A673 (cell line): ENCODE measurements at regions not wholly inside any gene's neighbourhood (a gene's known extent, or its start where the extent isn't known, plus 50 kb on each side); places are given as distances from the start of the nearest gene placed in this dataset.
"Not testable (repeated sequence)": the region's sequence is repeated elsewhere in the genome, so short reads cannot be mapped to it uniquely, and the experiment has no call there.

ENCODE experiments used
- BruUV-seq: library from RNA; stranded (reverse); fragments of 400-500 nt; replicated peaks from 2 replicates; lab custom pipeline; 2021; lab: Mats Ljungman, UMichigan
- CTCF ChIA-PET: fragments of 300-600 bp; sonication (Branson Sonifier 250); formaldehyde crosslinking; loops from one replicate; lab custom pipeline; 2022; ENCODE audit warnings: antibody characterized with exemption; lab: Charles Lee
- POLR2A ChIA-PET: fragments of 300-600 bp; sonication (Branson Sonifier 250); formaldehyde crosslinking; loops from one replicate; lab custom pipeline; 2022; ENCODE audit warnings: antibody characterized with exemption; ENCODE audit not compliant: low non-redundant PET; lab: Charles Lee
- DNase-seq: peaks from one replicate; pipeline ENCODE4 v3.0.0-alpha.2; 2015; ENCODE audit warnings: low spot score
- H3K27ac ChIP-seq: fragments of 200-600 bp; sonication (generic); 2 replicates; pipeline ENCODE4 v1.5.1; 2016; ENCODE audit warnings: mixed run types, low read depth, mild to moderate bottlenecking, mixed read lengths, antibody characterized with exemption, low read length; ENCODE audit not compliant: poor library complexity, severe bottlenecking
- H3K27me3 ChIP-seq: fragments of 200-600 bp; sonication (generic); replicated peaks from 2 replicates; pipeline ENCODE4 v1.6.1; 2017; ENCODE audit warnings: mixed run types, low read depth, mild to moderate bottlenecking, mixed read lengths, antibody characterized with exemption, low read length; ENCODE audit not compliant: insufficient read depth, poor library complexity
- H3K36me3 ChIP-seq: fragments of 200-600 bp; sonication (generic); 2 replicates; pipeline ENCODE4 v1.6.1; 2016; ENCODE audit warnings: mixed run types, mild to moderate bottlenecking, mixed read lengths, antibody characterized with exemption, low read length; ENCODE audit not compliant: insufficient read depth, poor library complexity, severe bottlenecking
- H3K4me1 ChIP-seq: fragments of 200-600 bp; sonication (generic); 2 replicates; pipeline ENCODE4 v1.6.1; 2017; ENCODE audit warnings: mixed run types, mild to moderate bottlenecking, mixed read lengths, antibody characterized with exemption, low read length; ENCODE audit not compliant: insufficient read depth, poor library complexity, severe bottlenecking
- H3K4me3 ChIP-seq: fragments of 200-600 bp; sonication (generic); 2 replicates; pipeline ENCODE4 v1.5.1; 2016; ENCODE audit warnings: low read depth, mixed run types, mild to moderate bottlenecking, mixed read lengths, low read length; ENCODE audit not compliant: poor library complexity, severe bottlenecking
- H3K9me3 ChIP-seq: fragments of 200-600 bp; sonication (generic); 2 replicates; pipeline ENCODE4 v1.6.1; 2016; ENCODE audit warnings: mixed run types, low read depth, mild to moderate bottlenecking, mixed read lengths, antibody characterized with exemption, low read length; ENCODE audit not compliant: poor library complexity, severe bottlenecking
- CTCF ChIP-seq: fragments of 300-800, 200-600 bp; sonication (generic); conservative IDR thresholded peaks from 2 replicates; pipeline ENCODE4 v1.5.1; 2017; ENCODE audit warnings: low read depth, mild to moderate bottlenecking, antibody characterized with exemption, low read length, moderate library complexity, mixed read lengths
- EZH2 ChIP-seq: fragments of 200-600 bp; sonication (generic); IDR thresholded peaks from 2 replicates; pipeline ENCODE4 v1.6.1; 2017; ENCODE audit warnings: borderline replicate concordance, low read depth, mild to moderate bottlenecking, mixed read lengths, antibody characterized with exemption, low read length; ENCODE audit not compliant: poor library complexity, severe bottlenecking
- intact Hi-C: fragments of 100-400 bp; cut with micrococcal nuclease; formaldehyde crosslinking; loops from one replicate; pipeline ENCODE4 v1.10.0; 2022; ENCODE audit not compliant: unreplicated experiment

GRCh38 chr16:75818491-75818890, 92.2 kb upstream of the CPHXL start:
- Histone ChIP-seq H3K4me1 (no peaks in the 10 kb centered on the region), H3K27me3 (peaks cover 26% of the 10 kb centered on the region), H3K9me3 (no peaks in the 10 kb centered on the region), H3K27ac (no peak overlapping the region), H3K36me3 (no peaks in the 10 kb centered on the region), H3K4me3 (no peak overlapping the region)
- TF ChIP-seq CTCF (no peak), EZH2 (no peak)
- intact Hi-C loops, result no loop called here
- no peak for DNase-seq
- POLR2A ChIA-PET, result no interaction called here
- CTCF ChIA-PET, result no interaction called here
- no TSS peak for BruUV-seq

- H3K4me1 ChIP-seq, result no peaks in the 10 kb centered on the region
- peaks cover 26% of the 10 kb centered on the region for H3K27me3 ChIP-seq
- TF ChIP-seq EZH2, result no peak
- TF ChIP-seq CTCF, result no peak
- no peaks in the 10 kb centered on the region for H3K36me3 ChIP-seq
- no peak for DNase-seq
- ChIA-PET CTCF (no interaction called here), POLR2A (no interaction called here)
- H3K9me3 ChIP-seq, result no peaks in the 10 kb centered on the region
- H3K27ac ChIP-seq, result no peak overlapping the region
- BruUV-seq, result no TSS peak
- intact Hi-C loops, result no loop called here
- H3K4me3 ChIP-seq, result no peak overlapping the region
These were observed 94.4 kb upstream of the CPHXL start for GRCh38 chr16:75820672-75821071.

- POLR2A ChIA-PET, result no interaction called here
- CTCF ChIA-PET, result no interaction called here
- H3K36me3 ChIP-seq, result no peaks in the 10 kb centered on the region
- no TSS peak for BruUV-seq
- intact Hi-C loops, result no loop called here
- DNase-seq, result no peak
- no peaks in the 10 kb centered on the region for H3K4me1 ChIP-seq
- no peak overlapping the region for H3K27ac ChIP-seq
- no peak overlapping the region for H3K4me3 ChIP-seq
- TF ChIP-seq EZH2, result no peak
- H3K9me3 ChIP-seq, result no peaks in the 10 kb centered on the region
- peaks cover 26% of the 10 kb centered on the region for H3K27me3 ChIP-seq
These were observed 94.8 kb upstream of the CPHXL start for GRCh38 chr16:75821117-75821516.

- H3K27ac ChIP-seq, POLR2A ChIA-PET, H3K27me3 ChIP-seq, H3K9me3 ChIP-seq, DNase-seq, intact Hi-C loops, H3K4me1 ChIP-seq, CTCF ChIA-PET, H3K4me3 ChIP-seq, BruUV-seq, H3K36me3 ChIP-seq: not testable (repeated sequence)
These were observed 99.5 kb upstream of the CPHXL start for GRCh38 chr16:75825750-75826149.

- H3K4me3 ChIP-seq, H3K27me3 ChIP-seq, H3K4me1 ChIP-seq, H3K9me3 ChIP-seq, BruUV-seq, DNase-seq, POLR2A ChIA-PET, intact Hi-C loops, H3K36me3 ChIP-seq, CTCF ChIA-PET, H3K27ac ChIP-seq: not testable (repeated sequence)
These were observed 101.2 kb upstream of the CPHXL start for GRCh38 chr16:75827372-75828038.

- H3K27me3 ChIP-seq, result not testable (repeated sequence)
These were observed 107.1 kb upstream of the CPHXL start for GRCh38 chr16:75833385-75833784.

More at GRCh38 chr16:75833385-75833784, 107.1 kb upstream of the CPHXL start:
- POLR2A ChIA-PET, BruUV-seq, H3K9me3 ChIP-seq, CTCF ChIA-PET, H3K36me3 ChIP-seq, H3K4me3 ChIP-seq, H3K4me1 ChIP-seq, H3K27ac ChIP-seq, DNase-seq, intact Hi-C loops: not testable (repeated sequence)
